T-helper 1 cell treated with Interleukin-12 subunit alpha and Interleukin-12 subunit beta and Interleukin-4 antibody, amounts not matched to agents 30 μg/mL and 1 μg/mL, for 36 hours (primary cell): ENCODE measurements at regions not wholly inside any gene's neighbourhood (a gene's known extent, or its start where the extent isn't known, plus 50 kb on each side); places are given as distances from the start of the nearest gene placed in this dataset.
"Not testable (repeated sequence)": the region's sequence is repeated elsewhere in the genome, so short reads cannot be mapped to it uniquely, and the experiment has no call there.

ENCODE experiments used
- H3K27ac Mint-ChIP-seq: one replicate; pipeline ENCODE4 v1.8.0; 2021; ENCODE audit warnings: mild to moderate bottlenecking, mixed read lengths
- H3K27me3 Mint-ChIP-seq: one replicate; pipeline ENCODE4 v1.8.0; 2021; ENCODE audit warnings: low read depth, mixed read lengths
- H3K36me3 Mint-ChIP-seq: one replicate; pipeline ENCODE4 v1.8.0; 2021; ENCODE audit warnings: low read depth, mixed read lengths
- H3K4me1 Mint-ChIP-seq: one replicate; pipeline ENCODE4 v1.8.0; 2021; ENCODE audit warnings: low read depth, mixed read lengths
- H3K4me3 Mint-ChIP-seq: one replicate; pipeline ENCODE4 v1.8.0; 2021; ENCODE audit warnings: mild to moderate bottlenecking, moderate library complexity, mixed read lengths
- H3K9me3 Mint-ChIP-seq: one replicate; pipeline ENCODE4 v1.8.0; 2021; ENCODE audit warnings: mixed read lengths

GRCh38 chr16:29137894-29138662, 153.2 kb downstream of the LAT start:
- H3K4me3 Mint-ChIP-seq, H3K27ac Mint-ChIP-seq, H3K4me1 Mint-ChIP-seq: not testable (repeated sequence)

GRCh38 chr16:29137461-29137860, 152.6 kb downstream of the LAT start:
- not testable (repeated sequence) for H3K27ac Mint-ChIP-seq, H3K4me1 Mint-ChIP-seq, H3K36me3 Mint-ChIP-seq, H3K9me3 Mint-ChIP-seq, H3K27me3 Mint-ChIP-seq, H3K4me3 Mint-ChIP-seq

More at GRCh38 chr16:29137894-29138662, 153.2 kb downstream of the LAT start:
- H3K36me3 Mint-ChIP-seq, H3K9me3 Mint-ChIP-seq, H3K27me3 Mint-ChIP-seq: not testable (repeated sequence)

GRCh38 chr16:29136916-29137315, 152.1 kb downstream of the LAT start:
- not testable (repeated sequence) for H3K27me3 Mint-ChIP-seq, H3K9me3 Mint-ChIP-seq, H3K36me3 Mint-ChIP-seq, H3K4me3 Mint-ChIP-seq, H3K4me1 Mint-ChIP-seq, H3K27ac Mint-ChIP-seq

- H3K4me1 Mint-ChIP-seq, result not testable (repeated sequence)
These were observed 151.3 kb downstream of the LAT start for GRCh38 chr16:29136046-29136696.

GRCh38 chr16:29135098-29135497, 150.2 kb downstream of the LAT start:
- H3K4me1 Mint-ChIP-seq, H3K4me3 Mint-ChIP-seq, H3K27me3 Mint-ChIP-seq, H3K27ac Mint-ChIP-seq, H3K9me3 Mint-ChIP-seq, H3K36me3 Mint-ChIP-seq: not testable (repeated sequence)

More at GRCh38 chr16:29136046-29136696, 151.3 kb downstream of the LAT start:
- H3K4me3 Mint-ChIP-seq, H3K27me3 Mint-ChIP-seq, H3K36me3 Mint-ChIP-seq, H3K27ac Mint-ChIP-seq, H3K9me3 Mint-ChIP-seq: not testable (repeated sequence)

GRCh38 chr16:29133681-29134430, 149.0 kb downstream of the LAT start:
- not testable (repeated sequence) for H3K36me3 Mint-ChIP-seq, H3K4me1 Mint-ChIP-seq, H3K4me3 Mint-ChIP-seq, H3K9me3 Mint-ChIP-seq, H3K27ac Mint-ChIP-seq, H3K27me3 Mint-ChIP-seq

- not testable (repeated sequence) for H3K4me1 Mint-ChIP-seq, H3K4me3 Mint-ChIP-seq, H3K27ac Mint-ChIP-seq, H3K9me3 Mint-ChIP-seq, H3K36me3 Mint-ChIP-seq, H3K27me3 Mint-ChIP-seq
These were observed 148.0 kb downstream of the LAT start for GRCh38 chr16:29132869-29133268.

GRCh38 chr16:29132444-29132843, 147.6 kb downstream of the LAT start:
- H3K36me3 Mint-ChIP-seq, H3K9me3 Mint-ChIP-seq, H3K4me3 Mint-ChIP-seq, H3K27me3 Mint-ChIP-seq, H3K27ac Mint-ChIP-seq, H3K4me1 Mint-ChIP-seq: not testable (repeated sequence)

- H3K27me3 Mint-ChIP-seq, H3K27ac Mint-ChIP-seq, H3K4me1 Mint-ChIP-seq, H3K4me3 Mint-ChIP-seq, H3K9me3 Mint-ChIP-seq, H3K36me3 Mint-ChIP-seq: not testable (repeated sequence)
These were observed 146.3 kb downstream of the LAT start for GRCh38 chr16:29130901-29131851.

GRCh38 chr16:29130131-29130711, 145.4 kb downstream of the LAT start:
- H3K9me3 Mint-ChIP-seq, H3K36me3 Mint-ChIP-seq, H3K4me3 Mint-ChIP-seq, H3K4me1 Mint-ChIP-seq, H3K27ac Mint-ChIP-seq, H3K27me3 Mint-ChIP-seq: not testable (repeated sequence)

- not testable (repeated sequence) for H3K4me1 Mint-ChIP-seq, H3K9me3 Mint-ChIP-seq, H3K4me3 Mint-ChIP-seq, H3K36me3 Mint-ChIP-seq, H3K27ac Mint-ChIP-seq, H3K27me3 Mint-ChIP-seq
These were observed 144.7 kb downstream of the LAT start for GRCh38 chr16:29129458-29130038.

GRCh38 chr16:29128732-29129457, 144.0 kb downstream of the LAT start:
- not testable (repeated sequence) for H3K4me1 Mint-ChIP-seq, H3K4me3 Mint-ChIP-seq, H3K27ac Mint-ChIP-seq, H3K9me3 Mint-ChIP-seq, H3K36me3 Mint-ChIP-seq, H3K27me3 Mint-ChIP-seq

GRCh38 chr16:29127806-29128420, 143.1 kb downstream of the LAT start:
- not testable (repeated sequence) for H3K27me3 Mint-ChIP-seq, H3K9me3 Mint-ChIP-seq, H3K4me1 Mint-ChIP-seq, H3K4me3 Mint-ChIP-seq, H3K27ac Mint-ChIP-seq, H3K36me3 Mint-ChIP-seq
